ENCODE measurements at regions not wholly inside any gene's neighbourhood (a gene's known extent, or its start where the extent isn't known, plus 50 kb on each side); places are given as distances from the start of the nearest gene placed in this dataset.
"Not testable (repeated sequence)": the region's sequence is repeated elsewhere in the genome, so short reads cannot be mapped to it uniquely, and the experiment has no call there.

GRCh38 chr5:19233573-19233972 lies 754.4 kb downstream of the CDH18 start:
- no peak for DNase-seq (ENCODE audit: low read depth)

- DNase-seq (ENCODE audit: low read depth) = no peak
Observed at GRCh38 chr5:19235101-19235584, 752.9 kb downstream of the CDH18 start.

GRCh38 chr5:19240170-19240569 lies 747.8 kb downstream of the CDH18 start:
- DNase-seq (ENCODE audit: low read depth) = no peak

GRCh38 chr5:19241690-19242089 lies 746.3 kb downstream of the CDH18 start:
- no peak for DNase-seq (ENCODE audit: low read depth)

- not testable (repeated sequence) for DNase-seq (ENCODE audit: low read depth)
Observed at GRCh38 chr5:19246191-19246590, 741.8 kb downstream of the CDH18 start.

GRCh38 chr5:19247302-19247701 lies 740.7 kb downstream of the CDH18 start:
- no peak for DNase-seq (ENCODE audit: low read depth)

GRCh38 chr5:19256036-19256435 lies 732.0 kb downstream of the CDH18 start:
- DNase-seq (ENCODE audit: low read depth) = no peak

GRCh38 chr5:19258686-19259085 lies 729.3 kb downstream of the CDH18 start:
- no peak for DNase-seq (ENCODE audit: low read depth)

- no peak for DNase-seq (ENCODE audit: low read depth)
Observed at GRCh38 chr5:19261879-19262278, 726.1 kb downstream of the CDH18 start.

- DNase-seq (ENCODE audit: low read depth) = no peak
Observed at GRCh38 chr5:19264821-19265220, 723.2 kb downstream of the CDH18 start.

- no peak for DNase-seq (ENCODE audit: low read depth)
Observed at GRCh38 chr5:19266791-19267190, 721.2 kb downstream of the CDH18 start.

- DNase-seq (ENCODE audit: low read depth) = no peak
Observed at GRCh38 chr5:19270153-19270552, 717.8 kb downstream of the CDH18 start.

- DNase-seq (ENCODE audit: low read depth) = no peak
Observed at GRCh38 chr5:19274578-19274977, 713.4 kb downstream of the CDH18 start.

- DNase-seq (ENCODE audit: low read depth) = no peak
Observed at GRCh38 chr5:19285286-19285685, 702.7 kb downstream of the CDH18 start.

- not testable (repeated sequence) for DNase-seq (ENCODE audit: low read depth)
Observed at GRCh38 chr5:19287548-19288277, 700.3 kb downstream of the CDH18 start.

GRCh38 chr5:19288311-19288710 lies 699.7 kb downstream of the CDH18 start:
- not testable (repeated sequence) for DNase-seq (ENCODE audit: low read depth)

- DNase-seq (ENCODE audit: low read depth) = no peak
Observed at GRCh38 chr5:19297934-19298333, 690.1 kb downstream of the CDH18 start.

- DNase-seq (ENCODE audit: low read depth) = no peak
Observed at GRCh38 chr5:19301271-19301670, 686.7 kb downstream of the CDH18 start.

- no peak for DNase-seq (ENCODE audit: low read depth)
Observed at GRCh38 chr5:19314840-19315239, 673.2 kb downstream of the CDH18 start.

- no peak for DNase-seq (ENCODE audit: low read depth)
Observed at GRCh38 chr5:19319252-19319651, 668.7 kb downstream of the CDH18 start.

- DNase-seq (ENCODE audit: low read depth) = no peak
Observed at GRCh38 chr5:19322716-19323485, 665.1 kb downstream of the CDH18 start.

GRCh38 chr5:19334278-19334677 lies 653.7 kb downstream of the CDH18 start:
- no peak for DNase-seq (ENCODE audit: low read depth)

- no peak for DNase-seq (ENCODE audit: low read depth)
Observed at GRCh38 chr5:19342942-19343341, 645.1 kb downstream of the CDH18 start.

Data from stimulated activated CD4-positive, alpha-beta T cell treated with anti-CD3 and anti-CD28 coated beads, Interleukin-2, amount 100 ng/mL, for 4 hours (primary cell).